Upper lobe of left lung (tissue), 6 donors: ENCODE measurements at regions not wholly inside any gene's neighbourhood (a gene's known extent, or its start where the extent isn't known, plus 50 kb on each side); places are given as distances from the start of the nearest gene placed in this dataset.

Experiments
- ATAC-seq, 2 donors: fragments of 200-7000 bp; cut with Tn5 transposase; one replicate each; pipeline ENCODE4 v1.9.1; 2022; ENCODE audit warnings: mild to moderate bottlenecking in 2 of 2, moderate library complexity in 2 of 2; ENCODE audit not compliant: low FRiP score in 2 of 2
- DNase-seq, 2 donors: peaks; one replicate each; pipeline ENCODE4 v3.0.0-alpha.2; 2019 to 2020
- H3K27ac ChIP-seq, 4 donors: fragments of 200-600 bp; sonication (generic); one replicate each; pipeline ENCODE4 v1.5.1; 2016 to 2019
- H3K27me3 ChIP-seq, 4 donors: fragments of 200-600 bp; sonication (generic); one replicate each; pipeline ENCODE4 v1.5.1; 2017 to 2019
- H3K36me3 ChIP-seq, 4 donors: fragments of 200-600 bp; sonication (generic); one replicate each; pipeline ENCODE4 v1.5.1; 2016 to 2019
- H3K4me1 ChIP-seq, 4 donors: fragments of 200-600 bp; sonication (generic); one replicate each; pipeline ENCODE4 v1.5.1; 2018 to 2019
- H3K4me3 ChIP-seq, 4 donors: fragments of 200-600 bp; sonication (generic); one replicate each; pipeline ENCODE4 v1.5.1; 2017 to 2019; ENCODE audit warnings: mild to moderate bottlenecking in 2 of 4, moderate library complexity in 1 of 4
- H3K9me3 ChIP-seq, 4 donors: fragments of 200-600 bp; sonication (generic); one replicate each; pipeline ENCODE4 v1.5.1; 2018 to 2019
- EP300 ChIP-seq, 4 donors: sonication (generic); formaldehyde crosslinking; IDR thresholded peaks; one replicate each; pipeline ENCODE4 v1.5.1; 2017; ENCODE audit warnings: antibody characterized with exemption in 4 of 4, control low read depth in 2 of 4
- POLR2A ChIP-seq, 4 donors: fragments of 450-650 bp; IDR thresholded peaks; one replicate each; pipeline ENCODE4 v1.5.1; 2016 to 2017; ENCODE audit warnings: antibody characterized with exemption in 4 of 4, mild to moderate bottlenecking in 2 of 4
- POLR2AphosphoS5 ChIP-seq, 2 donors: sonication (generic); formaldehyde crosslinking; IDR thresholded peaks; one replicate each; pipeline ENCODE4 v1.5.1; 2017; ENCODE audit warnings: antibody characterized with exemption in 2 of 2
- WGBS, 2 donors: methylation state at CpG; one replicate each; pipeline ENCODE4 v1.1.5; 2017 to 2018; 5-methylcytosine and 5-hydroxymethylcytosine counted together
- TF ChIP-seq, protein P1 (sequence below), 6 experiments: fragments of 450-650 bp in 4 of 6; fragments of 200-600 bp in 2 of 6; sonication (generic) in 2 of 6; IDR thresholded peaks; one replicate each; pipeline ENCODE4 v1.5.1; 2016 to 2019; ENCODE audit warnings: antibody characterized with exemption in 6 of 6
- donor health status: DM: no; HTN: no; CAD: no; lungs with moderate emphysema.
- donor health status: DM: no; HTN: yes; CAD: no; lungs with severe emphysema.

DNA sequence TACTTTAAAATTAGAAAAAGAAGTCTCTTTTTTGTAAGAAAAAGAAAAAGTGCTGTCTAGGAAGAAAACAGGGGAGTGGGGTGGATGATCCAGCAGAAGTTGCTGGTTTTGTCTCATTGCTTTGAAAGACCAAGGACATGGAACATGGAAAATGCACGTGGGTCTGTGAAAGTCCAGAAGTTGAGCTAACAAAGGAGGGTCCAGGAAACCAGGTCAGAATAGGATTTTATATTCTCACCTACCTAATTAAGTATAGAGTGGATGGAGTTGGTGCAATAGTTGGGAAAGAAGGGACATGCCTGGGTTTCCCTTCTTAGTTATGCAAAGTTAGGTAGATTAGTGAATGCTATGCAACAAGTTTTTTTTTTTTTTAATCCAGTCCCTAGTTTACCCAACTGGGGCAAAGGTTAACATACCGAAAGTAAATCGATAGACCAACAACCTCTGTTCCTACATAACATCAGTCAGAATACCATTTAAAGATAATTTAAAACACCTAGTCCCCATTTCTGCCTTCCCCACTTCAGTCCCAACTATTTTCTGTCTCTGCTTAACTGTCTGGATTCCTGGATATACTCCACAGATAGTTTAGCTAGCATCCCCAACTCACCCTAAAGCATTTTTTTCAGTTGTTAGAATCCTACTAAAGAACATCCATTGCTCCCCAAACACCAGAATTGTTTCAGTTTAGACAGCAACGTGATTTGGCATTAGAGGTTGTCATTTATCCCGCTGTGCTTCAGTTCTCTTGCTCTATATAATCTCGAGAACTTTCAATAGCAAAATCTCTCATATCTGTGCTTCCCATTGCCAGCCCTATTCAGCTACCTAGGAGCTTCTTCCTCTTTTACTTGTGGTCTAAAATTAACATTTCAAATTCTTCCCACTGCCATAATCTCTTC is 105.7 kb upstream of the PLPPR5 start:
- no peak for ATAC-seq
- H3K4me1 ChIP-seq: no peaks in the 10 kb centered on the region
- TF ChIP-seq, protein P1, sequence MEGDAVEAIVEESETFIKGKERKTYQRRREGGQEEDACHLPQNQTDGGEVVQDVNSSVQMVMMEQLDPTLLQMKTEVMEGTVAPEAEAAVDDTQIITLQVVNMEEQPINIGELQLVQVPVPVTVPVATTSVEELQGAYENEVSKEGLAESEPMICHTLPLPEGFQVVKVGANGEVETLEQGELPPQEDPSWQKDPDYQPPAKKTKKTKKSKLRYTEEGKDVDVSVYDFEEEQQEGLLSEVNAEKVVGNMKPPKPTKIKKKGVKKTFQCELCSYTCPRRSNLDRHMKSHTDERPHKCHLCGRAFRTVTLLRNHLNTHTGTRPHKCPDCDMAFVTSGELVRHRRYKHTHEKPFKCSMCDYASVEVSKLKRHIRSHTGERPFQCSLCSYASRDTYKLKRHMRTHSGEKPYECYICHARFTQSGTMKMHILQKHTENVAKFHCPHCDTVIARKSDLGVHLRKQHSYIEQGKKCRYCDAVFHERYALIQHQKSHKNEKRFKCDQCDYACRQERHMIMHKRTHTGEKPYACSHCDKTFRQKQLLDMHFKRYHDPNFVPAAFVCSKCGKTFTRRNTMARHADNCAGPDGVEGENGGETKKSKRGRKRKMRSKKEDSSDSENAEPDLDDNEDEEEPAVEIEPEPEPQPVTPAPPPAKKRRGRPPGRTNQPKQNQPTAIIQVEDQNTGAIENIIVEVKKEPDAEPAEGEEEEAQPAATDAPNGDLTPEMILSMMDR (IDR thresholded peaks at IDR 0.05): no peak
- no peak for TF ChIP-seq POLR2AphosphoS5 (IDR thresholded peaks at IDR 0.05)
- no peak for TF ChIP-seq POLR2A (IDR thresholded peaks at IDR 0.05)
- no peak for TF ChIP-seq EP300 (IDR thresholded peaks at IDR 0.05)
- no peaks in the 10 kb centered on the region for H3K27me3 ChIP-seq
- 75 to 79% methylated on average over 6 of the region's 6 CpGs for WGBS, 2 donors
- H3K4me3 ChIP-seq: no peak overlapping the region
- no peak for DNase-seq
- no peak overlapping the region for H3K27ac ChIP-seq
- no peaks in the 10 kb centered on the region for H3K9me3 ChIP-seq
- H3K36me3 ChIP-seq: no peaks in the 10 kb centered on the region

DNA sequence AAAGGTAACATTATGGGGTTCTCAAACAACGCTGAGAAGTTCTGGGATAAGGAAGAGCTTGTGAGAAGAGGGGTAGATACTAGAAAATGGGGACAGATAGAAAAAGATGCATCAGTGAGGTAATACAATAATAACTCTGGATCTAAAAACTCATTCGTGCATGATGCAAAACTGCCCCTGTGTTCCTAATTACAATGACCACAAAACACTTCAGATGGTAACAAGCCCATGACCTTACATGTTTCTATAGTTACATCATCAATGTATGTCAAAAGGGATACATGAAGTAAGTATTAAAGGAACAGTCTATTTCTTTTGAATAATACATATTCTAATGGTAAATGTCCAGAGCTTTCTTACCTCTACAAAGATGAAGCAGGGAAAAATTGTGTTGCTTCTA is 110.6 kb upstream of the PLPPR5 start:
- WGBS, 2 donors: 81 to 88% methylated on average over 2 of the region's 2 CpGs
- TF ChIP-seq POLR2A (IDR thresholded peaks at IDR 0.05) (no peak), POLR2AphosphoS5 (IDR thresholded peaks at IDR 0.05) (no peak), EP300 (IDR thresholded peaks at IDR 0.05) (no peak)
- TF ChIP-seq, protein P1 (IDR thresholded peaks at IDR 0.05): no peak
- Histone ChIP-seq H3K27me3 (no peaks in the 10 kb centered on the region), H3K4me1 (no peaks in the 10 kb centered on the region), H3K9me3 (no peaks in the 10 kb centered on the region), H3K4me3 (no peak overlapping the region), H3K36me3 (no peaks in the 10 kb centered on the region), H3K27ac (no peak overlapping the region)
- no peak for DNase-seq
- ATAC-seq: no peak

DNA sequence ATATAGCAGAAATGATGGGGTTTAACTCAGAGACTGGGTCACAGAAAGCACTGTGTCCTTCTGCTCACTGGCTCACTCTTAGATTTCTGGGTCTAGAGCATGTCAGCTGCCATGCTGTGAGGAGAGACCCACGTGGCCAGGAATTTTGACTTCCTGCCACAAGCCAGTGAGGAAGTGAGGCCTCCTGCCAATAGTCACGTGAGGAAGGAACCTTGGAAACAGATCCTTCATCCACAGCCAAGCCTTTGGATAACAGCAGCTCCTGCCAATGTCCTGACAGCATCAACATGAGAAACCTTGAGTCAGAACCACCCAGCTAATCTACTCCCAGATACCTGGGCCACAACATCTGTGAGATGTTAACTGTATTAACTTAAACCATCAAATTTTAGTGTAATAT is 114.5 kb upstream of the PLPPR5 start:
- Histone ChIP-seq H3K4me3 (no peak overlapping the region), H3K9me3 (no peaks in the 10 kb centered on the region), H3K27me3 (no peaks in the 10 kb centered on the region), H3K27ac (no peak overlapping the region), H3K36me3 (no peaks in the 10 kb centered on the region), H3K4me1 (no peaks in the 10 kb centered on the region)
- TF ChIP-seq, protein P1 (IDR thresholded peaks at IDR 0.05): no peak
- TF ChIP-seq POLR2AphosphoS5 (IDR thresholded peaks at IDR 0.05) (no peak), EP300 (IDR thresholded peaks at IDR 0.05) (no peak), POLR2A (IDR thresholded peaks at IDR 0.05) (no peak)
- 10 to 15% methylated on average over 2 of the region's 2 CpGs for WGBS, 2 donors
- no peak for DNase-seq
- ATAC-seq: no peak

DNA sequence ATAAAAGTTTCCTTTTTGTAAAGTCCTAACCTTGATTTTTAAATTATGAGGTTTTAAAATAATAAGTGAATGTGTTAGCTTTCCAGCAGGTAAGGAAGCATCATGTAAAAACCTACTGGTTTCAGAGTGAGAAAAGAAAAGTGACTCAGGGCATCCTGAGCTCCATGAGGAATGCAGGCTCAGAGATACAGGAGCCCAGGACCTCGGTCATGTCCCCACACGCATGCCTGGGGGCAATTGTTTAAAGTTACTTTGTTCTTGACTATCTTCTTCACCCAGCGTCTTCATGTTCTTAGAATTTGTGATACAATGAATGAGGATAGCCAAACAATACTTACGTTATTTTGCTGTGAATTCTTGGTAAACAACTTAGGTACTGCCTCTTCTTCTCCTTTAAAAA is 117.4 kb upstream of the PLPPR5 start:
- Histone ChIP-seq H3K27me3 (no peaks in the 10 kb centered on the region), H3K27ac (no peak overlapping the region), H3K9me3 (no peaks in the 10 kb centered on the region), H3K4me3 (no peak overlapping the region), H3K36me3 (no peaks in the 10 kb centered on the region), H3K4me1 (no peaks in the 10 kb centered on the region)
- ATAC-seq (no peak), DNase-seq (no peak)
- 83 to 84% methylated on average over 4 of the region's 4 CpGs for WGBS, 2 donors
- no peak for TF ChIP-seq POLR2AphosphoS5 (IDR thresholded peaks at IDR 0.05)
- no peak for TF ChIP-seq POLR2A (IDR thresholded peaks at IDR 0.05)

DNA sequence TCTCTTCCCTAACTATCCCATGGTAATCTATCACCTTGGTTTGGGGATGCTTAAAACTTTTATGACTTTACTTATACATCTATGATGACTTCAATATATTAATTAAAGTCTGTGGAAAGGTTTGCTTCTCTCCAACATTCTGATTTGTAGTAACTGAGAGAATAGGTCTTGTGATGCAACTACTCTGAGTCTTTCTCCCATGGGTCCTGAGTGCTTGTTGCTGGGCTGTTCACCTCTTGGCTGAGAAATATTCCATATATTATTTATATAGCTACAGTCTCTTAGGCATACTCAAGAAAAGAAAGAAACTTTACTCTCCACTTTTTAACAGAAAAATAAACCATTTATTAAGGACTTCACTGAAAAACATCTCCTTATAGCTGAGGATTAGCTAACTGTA is 119.3 kb upstream of the PLPPR5 start:
- Histone ChIP-seq H3K4me1 (no peaks in the 10 kb centered on the region), H3K27ac (no peak overlapping the region), H3K9me3 (no peaks in the 10 kb centered on the region), H3K27me3 (no peaks in the 10 kb centered on the region), H3K4me3 (no peak overlapping the region), H3K36me3 (no peaks in the 10 kb centered on the region)
- ATAC-seq (no peak), DNase-seq (no peak)
- TF ChIP-seq EP300 (IDR thresholded peaks at IDR 0.05): no peak
- TF ChIP-seq, protein P1 (IDR thresholded peaks at IDR 0.05): no peak
- no peak for TF ChIP-seq POLR2A (IDR thresholded peaks at IDR 0.05)
- TF ChIP-seq POLR2AphosphoS5 (IDR thresholded peaks at IDR 0.05): no peak
